Activated CD4-positive, alpha-beta memory T cell treated with anti-CD3 and anti-CD28 coated beads, Interleukin-2, amount 10 ng/mL, durations not matched to agents 7 days and 5 days (primary cell): ENCODE measurements at regions not wholly inside any gene's neighbourhood (a gene's known extent, or its start where the extent isn't known, plus 50 kb on each side); places are given as distances from the start of the nearest gene placed in this dataset.

Source experiments
- CTCF ChIA-PET: fragments of 350-600 bp; sonication (Branson Sonifier 250); formaldehyde crosslinking; loops from one replicate; lab custom pipeline; 2021; ENCODE audit warnings: antibody characterized with exemption, inconsistent platforms; lab: Charles Lee
- POLR2A ChIA-PET: fragments of 350-600 bp; sonication (Branson Sonifier 250); formaldehyde crosslinking; loops from one replicate; lab custom pipeline; 2021; ENCODE audit warnings: antibody characterized with exemption; lab: Charles Lee
- DNase-seq: peaks from one replicate; pipeline ENCODE4 v3.0.0-alpha.2; 2020
- H3K27ac Mint-ChIP-seq: one replicate; pipeline ENCODE4 v1.8.0; 2021; ENCODE audit warnings: mild to moderate bottlenecking, mixed read lengths
- H3K27me3 Mint-ChIP-seq: one replicate; pipeline ENCODE4 v1.8.0; 2021; ENCODE audit warnings: mixed read lengths
- H3K36me3 Mint-ChIP-seq: one replicate; pipeline ENCODE4 v1.8.0; 2021; ENCODE audit warnings: low read depth, mixed read lengths
- H3K4me1 Mint-ChIP-seq: one replicate; pipeline ENCODE4 v1.8.0; 2021; ENCODE audit warnings: mixed read lengths
- H3K4me3 Mint-ChIP-seq: one replicate; pipeline ENCODE4 v1.8.0; 2021; ENCODE audit warnings: mild to moderate bottlenecking, mixed read lengths
- H3K9me3 Mint-ChIP-seq: one replicate; pipeline ENCODE4 v1.8.0; 2021; ENCODE audit warnings: mixed read lengths

DNA sequence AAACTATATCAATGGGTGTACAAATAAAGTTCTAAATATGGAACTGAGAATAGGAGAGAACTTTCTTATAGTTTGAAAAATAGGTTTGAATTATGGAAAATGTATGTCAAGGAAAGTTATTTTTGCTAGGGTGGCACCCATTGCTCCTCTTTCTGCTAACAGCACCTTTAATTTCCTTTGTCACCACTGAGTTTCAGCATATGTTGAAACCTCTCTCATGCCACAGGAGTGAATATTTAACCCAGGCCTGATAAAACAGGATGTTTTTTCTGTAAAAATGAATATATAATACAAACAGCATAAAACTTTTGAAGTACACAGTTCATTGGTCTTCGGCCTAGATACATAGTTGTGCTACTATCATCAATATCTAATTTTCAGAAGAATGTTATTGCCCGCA is 385.5 kb upstream of the ANO5 start:
- ChIA-PET CTCF (no interaction called here), POLR2A (no interaction called here)
- Mint-ChIP-seq H3K36me3 (no peaks in the 10 kb centered on the region), H3K27me3 (no peaks in the 10 kb centered on the region), H3K27ac (no peak overlapping the region), H3K4me1 (no peaks in the 10 kb centered on the region), H3K4me3 (no peak overlapping the region), H3K9me3 (peaks cover 26% of the 10 kb centered on the region)
- DNase-seq: no peak

DNA sequence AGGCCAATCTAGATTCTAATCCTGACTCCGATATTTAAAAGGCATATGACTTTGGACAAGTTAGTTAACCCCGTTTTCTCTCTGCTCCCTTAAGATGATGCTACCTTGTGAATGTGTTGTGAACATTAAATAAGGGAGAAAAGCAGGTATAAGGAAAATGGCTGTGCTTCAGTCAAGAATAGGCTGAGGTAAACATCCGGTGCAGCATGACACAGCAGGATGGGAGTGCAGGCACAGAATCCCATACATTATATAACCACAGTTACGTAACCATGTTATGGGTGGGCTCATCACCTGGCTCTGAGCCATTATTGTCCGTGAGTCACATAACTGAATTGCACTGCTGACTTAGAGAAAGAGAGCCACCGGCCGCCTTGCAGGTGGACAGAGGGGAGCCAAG is 382.2 kb upstream of the ANO5 start:
- no peak overlapping the region for H3K27ac Mint-ChIP-seq
- H3K36me3 Mint-ChIP-seq: no peaks in the 10 kb centered on the region
- ChIA-PET POLR2A (no interaction called here), CTCF (no interaction called here)
- no peak overlapping the region for H3K4me3 Mint-ChIP-seq
- H3K4me1 Mint-ChIP-seq: no peaks in the 10 kb centered on the region
- peaks cover 11% of the 10 kb centered on the region for H3K9me3 Mint-ChIP-seq
- no peaks in the 10 kb centered on the region for H3K27me3 Mint-ChIP-seq
- no peak for DNase-seq

DNA sequence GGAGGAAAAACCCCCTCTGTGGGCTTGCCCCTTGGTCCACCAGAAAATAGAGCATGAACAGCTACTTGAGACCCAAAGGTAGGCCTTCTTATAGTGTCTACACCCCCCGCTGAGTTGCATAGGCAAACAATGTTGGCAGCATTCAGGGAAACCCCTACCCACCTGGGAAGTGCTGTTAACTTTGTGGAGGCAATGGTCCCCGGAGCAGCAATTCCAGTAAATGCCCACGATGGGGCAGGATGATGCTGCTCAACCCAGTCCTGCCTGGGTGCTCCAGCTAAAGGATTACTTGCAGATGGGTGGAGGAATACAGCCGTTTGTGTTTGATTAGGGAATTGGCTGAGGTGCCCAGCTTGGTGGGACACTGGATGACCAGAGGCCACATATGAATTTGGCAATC is 381.3 kb upstream of the ANO5 start:
- Mint-ChIP-seq H3K27me3 (no peaks in the 10 kb centered on the region), H3K4me3 (no peak overlapping the region), H3K9me3 (peaks cover 6% of the 10 kb centered on the region), H3K36me3 (no peaks in the 10 kb centered on the region), H3K4me1 (no peaks in the 10 kb centered on the region), H3K27ac (no peak overlapping the region)
- no peak for DNase-seq
- POLR2A ChIA-PET: no interaction called here
- CTCF ChIA-PET: no interaction called here

DNA sequence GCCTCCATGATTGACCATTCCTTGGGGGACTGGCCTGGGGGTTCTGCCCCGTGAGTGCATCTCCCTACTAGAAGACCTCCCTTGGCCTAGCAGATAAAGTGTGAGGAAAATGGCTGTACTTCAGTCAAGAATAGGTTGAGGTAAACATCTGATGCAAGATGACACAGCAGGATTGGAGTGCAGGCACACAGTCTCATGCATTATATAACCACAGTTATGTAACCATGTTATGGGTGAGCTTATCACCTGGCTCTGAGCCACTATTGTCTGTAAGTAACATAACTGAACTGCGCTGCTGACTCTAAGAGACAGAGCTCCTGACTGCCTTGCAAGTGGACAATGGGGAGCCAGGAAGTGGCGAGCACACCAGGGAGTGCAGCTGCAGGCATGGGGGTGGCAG is 378.7 kb upstream of the ANO5 start:
- Mint-ChIP-seq H3K4me1 (no peaks in the 10 kb centered on the region), H3K36me3 (no peaks in the 10 kb centered on the region), H3K4me3 (no peak overlapping the region), H3K27me3 (no peaks in the 10 kb centered on the region), H3K27ac (no peak overlapping the region), H3K9me3 (peaks cover 6% of the 10 kb centered on the region)
- POLR2A ChIA-PET: no interaction called here
- DNase-seq: no peak
- CTCF ChIA-PET: no interaction called here

DNA sequence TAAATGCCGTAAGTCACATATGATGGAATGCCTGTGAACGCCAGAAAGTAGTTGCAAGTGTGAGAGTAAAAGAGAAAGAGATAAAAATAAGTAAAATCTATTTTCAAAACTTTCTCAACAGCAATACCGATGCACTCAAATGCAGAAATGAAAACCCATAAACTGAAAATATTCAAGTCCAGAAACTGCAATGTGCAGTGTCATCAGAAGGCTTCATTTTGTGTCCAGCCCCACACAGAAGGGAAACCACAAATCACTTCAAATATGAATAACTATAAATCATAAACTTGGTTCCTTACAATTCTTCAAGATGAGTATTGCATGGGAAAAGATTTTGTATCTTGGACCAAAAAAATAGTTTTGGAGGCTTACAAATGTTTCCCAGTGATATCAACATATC is 375.2 kb upstream of the ANO5 start:
- no peaks in the 10 kb centered on the region for H3K4me1 Mint-ChIP-seq
- ChIA-PET CTCF (no interaction called here), POLR2A (no interaction called here)
- no peaks in the 10 kb centered on the region for H3K27me3 Mint-ChIP-seq
- no peaks in the 10 kb centered on the region for H3K9me3 Mint-ChIP-seq
- no peak overlapping the region for H3K4me3 Mint-ChIP-seq
- H3K27ac Mint-ChIP-seq: no peak overlapping the region
- no peak for DNase-seq
- no peaks in the 10 kb centered on the region for H3K36me3 Mint-ChIP-seq

DNA sequence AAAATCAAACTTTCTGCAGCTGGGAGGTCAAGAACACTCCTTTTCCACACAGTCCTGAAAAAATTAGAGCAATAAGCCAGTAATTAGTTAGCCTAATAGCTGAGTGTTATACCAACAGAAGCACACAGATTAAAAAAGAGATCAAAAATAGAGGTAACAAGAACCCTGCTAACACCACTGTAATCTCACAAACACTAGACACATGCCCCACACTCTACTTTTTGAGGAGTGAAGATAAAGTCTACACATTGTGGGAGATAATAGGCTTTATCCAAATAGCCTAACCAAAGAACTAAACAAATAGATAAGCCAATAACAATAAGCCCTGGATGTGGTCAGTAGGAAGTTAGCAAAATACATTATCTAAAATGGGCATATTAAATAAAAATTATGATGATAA is 372.7 kb upstream of the ANO5 start:
- no peak for DNase-seq
- POLR2A ChIA-PET: no interaction called here
- H3K4me1 Mint-ChIP-seq: no peaks in the 10 kb centered on the region
- CTCF ChIA-PET: no interaction called here
- H3K27ac Mint-ChIP-seq: no peak overlapping the region
- H3K4me3 Mint-ChIP-seq: no peak overlapping the region
- no peaks in the 10 kb centered on the region for H3K9me3 Mint-ChIP-seq
- no peaks in the 10 kb centered on the region for H3K36me3 Mint-ChIP-seq
- H3K27me3 Mint-ChIP-seq: no peaks in the 10 kb centered on the region

DNA sequence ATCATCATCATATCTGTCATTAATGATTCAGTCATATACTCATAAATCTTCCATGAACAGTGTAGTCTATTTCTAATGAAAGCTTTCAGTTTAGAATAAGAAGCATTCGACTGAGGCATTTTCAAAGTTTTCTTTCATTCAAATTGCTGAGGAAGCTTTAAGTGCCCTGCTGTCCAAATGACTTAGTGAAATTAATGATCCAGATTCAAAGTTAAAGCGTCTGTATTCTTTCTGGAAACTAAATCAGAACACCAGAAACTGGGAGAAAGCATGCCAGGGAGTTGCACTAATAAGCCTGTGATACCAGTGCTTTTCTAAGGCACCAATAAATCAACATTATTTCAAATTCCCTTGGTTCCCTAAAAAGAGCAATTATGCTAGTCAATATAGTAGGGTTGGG is 367.8 kb upstream of the ANO5 start:
- Mint-ChIP-seq H3K4me1 (no peaks in the 10 kb centered on the region), H3K27ac (no peak overlapping the region), H3K9me3 (no peaks in the 10 kb centered on the region), H3K4me3 (no peak overlapping the region), H3K36me3 (no peaks in the 10 kb centered on the region), H3K27me3 (no peaks in the 10 kb centered on the region)
- ChIA-PET CTCF (no interaction called here), POLR2A (no interaction called here)
- no peak for DNase-seq

DNA sequence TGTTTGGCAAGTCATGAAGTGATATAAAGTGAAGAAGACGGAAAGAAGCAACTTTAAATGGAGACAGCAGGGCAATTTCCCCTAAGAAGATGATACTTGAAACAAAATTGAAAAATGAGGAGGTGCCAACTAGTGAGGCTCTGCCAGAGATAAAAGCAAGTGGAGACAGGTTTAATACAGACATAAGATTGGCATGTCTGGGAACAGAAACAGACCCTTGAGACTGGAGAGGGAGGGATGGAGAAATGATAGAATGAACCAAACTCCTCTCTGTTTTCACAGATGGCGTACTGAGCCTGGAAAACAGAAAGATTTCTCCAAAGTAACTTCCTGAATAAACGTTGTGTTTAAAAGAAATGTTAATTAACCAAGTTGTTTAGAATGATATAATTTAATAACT is 354.5 kb upstream of the ANO5 start:
- Mint-ChIP-seq H3K9me3 (peaks cover 3% of the 10 kb centered on the region), H3K4me1 (no peaks in the 10 kb centered on the region), H3K27ac (no peak overlapping the region), H3K4me3 (no peak overlapping the region), H3K27me3 (no peaks in the 10 kb centered on the region), H3K36me3 (no peaks in the 10 kb centered on the region)
- DNase-seq: no peak
- CTCF ChIA-PET: no interaction called here
- POLR2A ChIA-PET: no interaction called here

DNA sequence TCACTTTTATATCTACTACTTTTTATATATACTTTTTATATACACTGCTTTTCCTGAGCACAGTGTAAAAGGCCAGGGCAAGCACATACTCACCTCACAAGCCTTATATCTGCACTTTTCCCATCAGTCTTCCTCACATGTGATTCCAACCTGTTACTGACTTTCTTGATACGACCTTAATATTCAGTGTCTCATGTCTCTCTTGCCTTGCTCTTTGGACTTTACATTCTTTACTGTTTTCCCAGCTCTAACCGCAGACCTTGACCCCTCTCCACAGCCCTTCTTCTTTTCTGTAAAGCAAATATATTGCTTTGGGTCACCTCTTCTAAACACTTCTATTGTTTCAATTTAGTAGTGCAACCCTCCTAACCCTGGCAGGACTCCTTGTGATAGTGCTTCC is 353.1 kb upstream of the ANO5 start:
- ChIA-PET CTCF (no interaction called here), POLR2A (no interaction called here)
- DNase-seq: no peak
- Mint-ChIP-seq H3K27ac (no peak overlapping the region), H3K4me1 (no peaks in the 10 kb centered on the region), H3K9me3 (peaks cover 3% of the 10 kb centered on the region), H3K36me3 (no peaks in the 10 kb centered on the region), H3K27me3 (no peaks in the 10 kb centered on the region), H3K4me3 (no peak overlapping the region)

DNA sequence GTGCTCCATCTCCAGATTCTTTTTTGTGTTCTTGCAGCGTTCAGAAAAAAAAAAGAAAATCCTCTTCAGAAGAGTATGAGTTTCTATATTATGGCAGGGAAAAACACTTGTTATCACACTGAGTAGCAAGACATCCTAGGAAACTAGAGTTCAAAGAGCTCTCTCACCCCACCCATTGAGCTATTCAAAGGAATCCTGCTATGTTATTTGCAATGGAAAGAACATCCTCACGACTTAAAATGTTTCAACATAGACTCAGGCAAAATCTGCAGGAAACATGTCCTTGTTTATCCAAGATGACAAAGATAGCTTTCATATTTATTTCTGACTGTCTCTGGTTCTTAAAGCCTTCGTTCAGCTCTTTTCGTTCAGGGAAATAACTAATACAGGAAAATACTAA is 331.6 kb upstream of the ANO5 start:
- H3K27me3 Mint-ChIP-seq: no peaks in the 10 kb centered on the region
- no peak for DNase-seq
- H3K36me3 Mint-ChIP-seq: no peaks in the 10 kb centered on the region
- H3K9me3 Mint-ChIP-seq: peaks cover 13% of the 10 kb centered on the region
- ChIA-PET POLR2A (no interaction called here), CTCF (no interaction called here)
- H3K4me1 Mint-ChIP-seq: no peaks in the 10 kb centered on the region
- H3K4me3 Mint-ChIP-seq: no peak overlapping the region
- no peak overlapping the region for H3K27ac Mint-ChIP-seq

DNA sequence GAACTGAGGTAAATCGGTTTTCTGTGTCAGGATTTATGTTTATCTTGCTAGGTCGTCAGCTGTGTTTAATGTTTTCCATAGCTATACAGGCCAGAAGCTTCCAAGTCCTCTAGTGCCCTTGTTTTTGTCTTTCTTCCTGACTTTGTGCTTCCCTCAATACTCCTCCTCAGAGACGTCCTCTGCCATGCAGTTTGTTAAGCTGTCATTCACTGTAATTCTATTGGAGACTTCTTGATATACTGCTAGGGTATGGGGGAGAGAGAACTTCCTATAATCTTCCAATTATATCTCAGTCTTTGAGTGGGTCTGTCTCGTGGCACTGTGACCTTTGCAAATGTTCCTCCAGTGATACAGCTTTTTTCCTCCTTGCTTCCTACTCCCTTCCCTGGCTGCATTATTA is 327.3 kb upstream of the ANO5 start:
- Mint-ChIP-seq H3K4me1 (no peaks in the 10 kb centered on the region), H3K27me3 (no peaks in the 10 kb centered on the region), H3K4me3 (no peak overlapping the region), H3K27ac (no peak overlapping the region), H3K9me3 (peaks cover 7% of the 10 kb centered on the region), H3K36me3 (no peaks in the 10 kb centered on the region)
- POLR2A ChIA-PET: no interaction called here
- DNase-seq: no peak
- CTCF ChIA-PET: no interaction called here

DNA sequence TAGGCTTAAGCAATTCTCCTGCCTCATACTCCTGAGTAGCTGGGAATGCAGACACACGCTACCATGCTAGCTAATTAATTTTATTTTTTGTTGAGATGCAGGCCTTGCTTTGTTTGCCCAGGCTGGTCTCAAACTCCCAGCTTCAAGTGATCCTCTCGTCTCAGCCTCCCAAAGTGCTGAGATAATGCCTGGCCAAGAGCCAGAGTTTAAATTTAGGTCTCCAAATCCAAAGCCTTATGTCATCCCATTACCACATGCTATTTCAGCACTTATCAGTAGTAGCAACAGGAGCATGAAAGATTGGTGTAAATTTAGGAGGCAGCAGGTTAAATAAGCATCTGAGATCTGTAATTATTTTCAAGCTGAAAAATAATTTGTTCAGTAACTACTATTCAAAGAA is 326.1 kb upstream of the ANO5 start:
- Mint-ChIP-seq H3K4me1 (no peaks in the 10 kb centered on the region), H3K27ac (no peak overlapping the region), H3K36me3 (no peaks in the 10 kb centered on the region), H3K4me3 (no peak overlapping the region), H3K9me3 (peaks cover 7% of the 10 kb centered on the region), H3K27me3 (no peaks in the 10 kb centered on the region)
- DNase-seq: no peak
- ChIA-PET POLR2A (no interaction called here), CTCF (interaction anchor here (0.7 kb wide), 1 partner anchor 524 kb away, joined by 3 read pairs; no protein-coding TSS in a partner anchor)

DNA sequence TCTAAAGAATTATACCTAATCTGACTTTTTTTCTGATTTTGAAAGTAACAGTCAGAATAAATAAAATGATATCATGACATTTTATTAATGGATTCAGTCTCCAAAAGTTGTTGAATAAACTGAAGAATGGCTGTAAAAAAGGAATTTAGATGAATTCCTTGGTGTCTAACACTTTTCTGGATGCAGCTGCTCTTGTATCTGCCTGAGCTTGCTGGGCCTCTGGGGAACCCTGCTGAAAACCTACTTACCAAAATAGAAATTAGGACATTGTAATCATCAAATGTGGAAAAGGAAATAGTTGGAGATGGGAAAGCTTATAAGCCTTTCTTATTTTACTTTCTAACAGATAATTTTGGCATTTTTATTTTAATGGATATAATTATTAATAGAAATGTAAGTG is 315.7 kb upstream of the ANO5 start:
- Mint-ChIP-seq H3K9me3 (peaks cover 11% of the 10 kb centered on the region), H3K27ac (no peak overlapping the region), H3K36me3 (no peaks in the 10 kb centered on the region), H3K27me3 (no peaks in the 10 kb centered on the region), H3K4me1 (no peaks in the 10 kb centered on the region), H3K4me3 (no peak overlapping the region)
- POLR2A ChIA-PET: no interaction called here
- CTCF ChIA-PET: no interaction called here
- DNase-seq: no peak

DNA sequence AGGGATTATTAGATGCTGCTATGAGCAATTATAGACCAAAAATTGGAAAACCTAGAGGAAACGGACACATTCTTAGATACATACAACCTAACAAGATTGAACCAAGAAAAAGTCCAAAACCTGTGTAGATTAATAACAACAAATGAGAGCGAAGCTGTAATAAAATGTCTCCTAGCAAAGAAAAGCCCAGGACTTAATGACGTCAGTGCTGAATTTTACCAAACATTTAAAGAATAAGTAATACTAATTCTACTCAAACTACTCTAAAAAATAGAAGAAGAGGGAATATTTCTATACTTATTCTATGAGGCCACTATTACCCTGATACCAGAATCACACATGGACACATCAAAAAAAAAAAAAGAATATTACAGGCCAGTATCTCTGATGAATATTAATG is 309.5 kb upstream of the ANO5 start:
- DNase-seq: no peak
- Mint-ChIP-seq H3K4me3 (no peak overlapping the region), H3K4me1 (no peaks in the 10 kb centered on the region), H3K9me3 (peaks cover 4% of the 10 kb centered on the region), H3K27ac (no peak overlapping the region), H3K36me3 (no peaks in the 10 kb centered on the region), H3K27me3 (no peaks in the 10 kb centered on the region)
- POLR2A ChIA-PET: no interaction called here
- CTCF ChIA-PET: no interaction called here

DNA sequence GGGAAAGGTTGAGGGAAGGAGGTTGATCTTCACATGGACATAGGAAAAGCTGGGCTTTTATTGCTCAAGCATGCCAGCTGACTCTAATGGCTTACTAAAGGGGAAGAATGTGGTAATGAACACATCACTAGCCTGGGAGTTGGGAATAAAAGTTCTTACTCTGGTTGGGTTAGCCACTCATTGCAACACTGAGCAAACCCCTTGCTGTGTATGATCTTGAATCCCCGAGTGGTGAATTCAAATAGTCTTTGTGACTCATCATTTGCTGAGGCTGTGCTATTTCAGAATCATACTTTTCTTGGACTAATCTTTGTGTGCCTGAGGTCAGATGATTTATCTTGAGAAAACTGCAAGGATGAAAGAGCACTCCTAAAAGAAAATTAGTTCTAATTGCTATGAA is 304.1 kb upstream of the ANO5 start:
- ChIA-PET POLR2A (no interaction called here), CTCF (no interaction called here)
- no peak for DNase-seq
- Mint-ChIP-seq H3K36me3 (no peaks in the 10 kb centered on the region), H3K27ac (no peak overlapping the region), H3K27me3 (no peaks in the 10 kb centered on the region), H3K4me3 (no peak overlapping the region), H3K4me1 (no peaks in the 10 kb centered on the region), H3K9me3 (peaks cover 6% of the 10 kb centered on the region)
